A549 (cell line): ENCODE measurements at regions not wholly inside any gene's neighbourhood (a gene's known extent, or its start where the extent isn't known, plus 50 kb on each side); places are given as distances from the start of the nearest gene placed in this dataset.

ENCODE experiments used
- CHD2 ChIP-seq: fragments of 150-350 bp; IDR thresholded peaks from 2 replicates; pipeline ENCODE4 v1.6.1; 2014; ENCODE audit warnings: low read length; ENCODE audit not compliant: partially characterized antibody
- TP53 ChIP-seq: fragments of 250-450 bp; sonication (Bioruptor Pico); IDR thresholded peaks from 2 replicates; pipeline ENCODE4 v1.5.0; 2021; ENCODE audit warnings: mild to moderate bottlenecking, moderate library complexity

DNA sequence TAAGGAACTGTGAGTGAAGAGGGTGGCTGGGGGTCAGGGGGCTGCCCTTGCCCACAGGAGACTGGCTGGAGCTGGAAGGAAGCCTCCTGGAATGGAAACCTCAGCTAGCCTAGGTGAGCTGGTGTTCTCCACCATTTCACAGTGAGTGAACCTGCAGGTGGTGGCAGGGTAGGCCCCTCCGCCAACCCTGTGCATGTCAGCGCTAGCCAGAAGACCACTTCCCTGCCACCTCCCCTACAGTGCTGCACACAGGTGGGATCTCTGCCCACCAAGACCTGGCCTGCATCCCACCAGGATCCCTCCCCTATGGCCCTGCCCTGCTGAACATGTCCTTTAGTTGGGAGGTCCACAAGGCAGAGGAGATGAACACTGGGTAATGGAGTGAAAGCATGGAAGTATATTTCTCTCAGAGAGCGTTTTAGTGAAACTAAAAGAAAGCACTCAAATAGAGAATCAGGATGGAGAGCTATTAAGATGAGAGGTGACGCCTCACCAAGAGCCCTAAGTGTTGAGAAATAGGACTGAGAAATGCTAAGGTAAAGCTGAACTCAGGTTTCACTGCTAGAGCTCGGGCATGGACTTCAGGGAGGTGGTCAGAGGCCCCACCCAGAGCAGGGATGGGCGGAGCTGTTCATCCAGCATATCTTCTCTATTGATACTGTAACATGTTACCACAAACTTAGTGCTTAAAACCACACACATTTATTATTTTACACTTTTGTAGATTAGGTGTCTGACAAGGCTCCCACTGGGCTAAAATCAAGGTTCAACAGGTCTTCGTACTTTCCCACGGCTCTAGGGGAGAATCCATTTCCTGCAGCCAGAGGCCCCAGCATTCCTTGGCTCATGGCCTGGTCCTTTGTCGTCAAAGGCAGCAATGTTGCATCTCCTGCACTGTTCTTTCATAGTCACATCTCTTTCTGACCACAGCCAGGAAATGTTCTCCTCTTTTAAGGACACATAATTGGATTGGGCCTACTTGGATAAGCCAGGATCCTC lies 83.2 kb downstream of the DIRAS2 start:
- no peak for TF ChIP-seq TP53 (CRISPR knock-in tag)
- TF ChIP-seq CHD2: no peak
